CD4-positive, CD25-positive, alpha-beta regulatory T cell (primary cell): ENCODE measurements at regions not wholly inside any gene's neighbourhood (a gene's known extent, or its start where the extent isn't known, plus 50 kb on each side); places are given as distances from the start of the nearest gene placed in this dataset.

Source experiments
- ATAC-seq, 2 donors: fragments of 150-1000 bp; cut with Tn5 transposase; one replicate each; pipeline ENCODE4 v1.10.0; 2021; ENCODE audit warnings: low read depth in 2 of 2, moderate number of reproducible peaks in 2 of 2, moderate library complexity in 1 of 2
- DNase-seq, 3 donors: peaks; one replicate each; pipeline versions ENCODE4 v3.0.0 to v3.0.0-alpha.2; 2012 to 2022; ENCODE audit warnings: mixed read lengths in 1 of 3
- H3K27ac ChIP-seq: one replicate; pipeline ENCODE4 v1.7.0; 2013; ENCODE audit warnings: mild to moderate bottlenecking, low read length; ENCODE audit not compliant: insufficient read depth, poor library complexity, severe bottlenecking
- H3K27me3 ChIP-seq: one replicate; pipeline ENCODE4 v1.7.0; 2013; ENCODE audit warnings: low read length; ENCODE audit not compliant: control insufficient read depth, insufficient read depth
- H3K36me3 ChIP-seq: one replicate; pipeline ENCODE4 v1.7.0; 2013; ENCODE audit warnings: mild to moderate bottlenecking, low read length, moderate library complexity; ENCODE audit not compliant: control insufficient read depth, insufficient read depth
- H3K4me1 ChIP-seq: 2 replicates; pipeline ENCODE4 v1.7.0; 2013; ENCODE audit warnings: mild to moderate bottlenecking, low read length; ENCODE audit not compliant: insufficient read depth, control insufficient read depth, poor library complexity, severe bottlenecking
- H3K4me3 ChIP-seq: one replicate; pipeline ENCODE4 v1.7.0; 2013; ENCODE audit warnings: low read depth, mild to moderate bottlenecking, low read length, moderate library complexity
- H3K9me3 ChIP-seq, 2 experiments: 1 replicate in 1 of 2; 2 replicates in 1 of 2; pipeline ENCODE4 v1.7.0; 2013; ENCODE audit warnings: low read length in 2 of 2, mild to moderate bottlenecking in 1 of 2, moderate library complexity in 1 of 2; ENCODE audit not compliant: control insufficient read depth in 2 of 2
- H3K27ac Mint-ChIP-seq, 3 donors: one replicate each; pipeline ENCODE4 v1.8.0; 2020 to 2022; ENCODE audit warnings: mild to moderate bottlenecking in 3 of 3, mixed read lengths in 3 of 3, moderate library complexity in 2 of 3
- H3K27me3 Mint-ChIP-seq: one replicate; pipeline ENCODE4 v1.8.0; 2022; ENCODE audit warnings: mild to moderate bottlenecking, mixed read lengths
- H3K36me3 Mint-ChIP-seq: one replicate; pipeline ENCODE4 v1.8.0; 2020; ENCODE audit warnings: mixed read lengths
- H3K4me1 Mint-ChIP-seq, 4 donors: one replicate each; pipeline ENCODE4 v1.8.0; 2020 to 2022; ENCODE audit warnings: mixed read lengths in 4 of 4, mild to moderate bottlenecking in 1 of 4
- H3K4me3 Mint-ChIP-seq, 4 donors: one replicate each; pipeline ENCODE4 v1.8.0; 2020 to 2022; ENCODE audit warnings: mild to moderate bottlenecking in 4 of 4, mixed read lengths in 4 of 4, moderate library complexity in 3 of 4
- H3K9me3 Mint-ChIP-seq, 7 donors: one replicate each; pipeline ENCODE4 v1.8.0; 2020 to 2022; ENCODE audit warnings: mixed read lengths in 7 of 7, mild to moderate bottlenecking in 3 of 7, moderate library complexity in 2 of 7

DNA sequence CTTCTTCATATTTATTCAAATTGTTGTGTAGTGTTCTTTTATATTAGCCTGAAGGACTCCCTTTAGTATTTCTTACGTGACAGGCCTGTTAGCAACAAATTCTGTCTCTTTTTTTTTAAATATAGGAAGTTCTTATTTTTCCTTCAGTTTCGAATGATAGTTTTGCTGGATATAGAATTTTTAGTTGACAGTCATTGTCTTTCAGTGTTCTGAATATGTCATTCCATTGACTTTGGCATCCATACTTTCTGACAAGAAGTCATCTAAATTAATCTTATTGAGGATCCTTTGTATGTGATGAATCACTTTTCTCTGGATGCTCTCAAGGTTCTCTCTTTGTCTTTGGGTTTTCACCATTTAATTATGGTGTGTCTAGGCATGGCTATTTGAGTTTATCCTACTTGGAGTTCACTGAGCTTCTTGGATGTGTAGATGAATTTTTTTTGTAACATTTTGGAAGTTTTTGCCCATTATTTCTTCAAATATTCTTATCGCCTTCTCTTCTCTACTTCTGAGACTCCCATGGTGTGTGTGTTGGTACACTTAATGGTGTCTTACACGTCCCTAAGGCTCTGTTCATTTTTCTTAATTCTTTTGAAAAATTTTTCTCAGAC lies 82.5 kb upstream of the GTSF1L start:
- Histone ChIP-seq H3K36me3 (no peaks in the 10 kb centered on the region), H3K27me3 (no peaks in the 10 kb centered on the region), H3K4me1 (no peaks in the 10 kb centered on the region), H3K27ac (no peak overlapping the region), H3K9me3 (peaks cover 22% of the 10 kb centered on the region in 2 experiments), H3K4me3 (no peak overlapping the region)
- H3K9me3 Mint-ChIP-seq, result peaks cover 0 to 39% (median 17%) of the 10 kb centered on the region in 7 donors
- no peak for DNase-seq
- H3K36me3 Mint-ChIP-seq, result no peaks in the 10 kb centered on the region
- no peaks in the 10 kb centered on the region for H3K4me1 Mint-ChIP-seq
- H3K4me3 Mint-ChIP-seq, result no peak overlapping the region
- ATAC-seq, result no peak
- H3K27ac Mint-ChIP-seq, result no peak overlapping the region
- no peaks in the 10 kb centered on the region for H3K27me3 Mint-ChIP-seq

DNA sequence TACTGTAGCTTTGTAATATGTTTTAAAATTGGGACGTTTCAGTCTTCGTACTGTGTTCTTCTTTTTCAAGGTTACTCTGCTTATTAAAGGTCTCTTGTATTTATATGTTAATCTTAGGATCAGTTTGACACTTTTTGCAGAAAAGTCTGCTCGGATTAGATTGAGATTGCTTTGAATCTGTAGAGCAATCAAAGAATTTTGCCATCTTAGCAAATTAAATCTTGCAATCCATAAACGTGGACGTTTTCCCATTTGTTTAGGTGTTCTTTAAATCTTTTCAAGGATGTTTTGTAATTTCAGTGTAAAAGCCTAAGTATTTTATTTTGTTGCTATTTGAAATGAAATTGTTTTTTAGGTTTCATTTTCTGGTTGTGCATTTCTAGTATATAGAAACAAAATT lies 78.0 kb upstream of the GTSF1L start:
- Histone ChIP-seq H3K4me3 (no peak overlapping the region), H3K36me3 (no peaks in the 10 kb centered on the region), H3K27ac (no peak overlapping the region), H3K27me3 (no peaks in the 10 kb centered on the region), H3K9me3 (peaks cover 11 to 12% of the 10 kb centered on the region in 2 experiments), H3K4me1 (no peaks in the 10 kb centered on the region)
- H3K36me3 Mint-ChIP-seq, result no peaks in the 10 kb centered on the region
- DNase-seq, result no peak
- peaks cover 0 to 9% (median 5%) of the 10 kb centered on the region in 4 donors for H3K4me1 Mint-ChIP-seq
- no peaks in the 10 kb centered on the region for H3K27me3 Mint-ChIP-seq
- H3K27ac Mint-ChIP-seq, result no peak overlapping the region
- no peak for ATAC-seq
- H3K9me3 Mint-ChIP-seq, result peaks cover 6 to 30% (median 9%) of the 10 kb centered on the region in 7 donors
- no peak overlapping the region for H3K4me3 Mint-ChIP-seq

DNA sequence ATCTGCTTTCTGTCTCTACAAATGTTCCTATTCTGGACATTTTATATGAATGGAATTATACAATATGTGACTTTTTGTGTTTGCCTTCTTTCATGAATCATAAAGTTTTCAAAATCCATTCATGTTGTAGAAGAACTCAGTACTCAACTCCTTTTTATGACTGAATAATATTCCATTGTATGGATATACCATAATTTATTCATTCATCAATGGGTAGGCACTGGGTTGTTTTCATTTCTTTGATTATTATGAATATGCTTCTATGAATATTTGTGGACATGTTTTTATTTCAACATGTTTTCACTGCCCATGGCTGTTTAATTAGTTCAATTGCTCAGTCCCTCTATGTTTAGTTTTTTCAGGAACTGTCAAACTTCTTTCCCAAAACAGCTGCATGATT lies 76.5 kb upstream of the GTSF1L start:
- H3K36me3 Mint-ChIP-seq, result no peaks in the 10 kb centered on the region
- no peak overlapping the region for H3K27ac ChIP-seq
- no peaks in the 10 kb centered on the region for H3K27me3 ChIP-seq
- no peak for ATAC-seq
- no peaks in the 10 kb centered on the region for H3K27me3 Mint-ChIP-seq
- no peak overlapping the region for H3K4me3 ChIP-seq
- H3K9me3 Mint-ChIP-seq, result peaks cover 3 to 19% (median 8%) of the 10 kb centered on the region in 7 donors
- H3K36me3 ChIP-seq, result no peaks in the 10 kb centered on the region
- no peak for DNase-seq
- H3K27ac Mint-ChIP-seq, result no peak overlapping the region
- peaks cover 0 to 2% of the 10 kb centered on the region in 2 experiments for H3K9me3 ChIP-seq
- no peak overlapping the region for H3K4me3 Mint-ChIP-seq
- peaks cover 7 to 18% (median 14%) of the 10 kb centered on the region in 4 donors for H3K4me1 Mint-ChIP-seq
- no peaks in the 10 kb centered on the region for H3K4me1 ChIP-seq

DNA sequence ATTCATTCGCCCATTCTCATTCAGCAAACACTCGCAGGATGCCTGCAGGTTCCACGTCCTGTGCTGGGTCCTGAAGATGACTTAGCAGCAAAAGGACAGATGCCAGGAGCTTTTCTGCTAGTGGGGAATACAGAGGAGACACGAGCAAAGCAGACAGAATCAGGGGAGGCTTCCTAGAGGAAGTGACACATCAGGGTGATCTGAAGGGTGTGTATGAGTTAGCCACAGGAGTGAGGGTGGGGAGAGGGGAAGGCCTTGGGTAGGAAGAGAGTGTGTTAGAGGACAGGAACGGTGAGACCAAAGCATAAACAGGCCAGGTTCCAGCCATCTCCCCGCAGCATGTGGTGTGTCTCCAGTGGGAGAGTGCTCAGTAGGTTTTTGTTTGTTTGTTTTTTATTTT lies 73.4 kb upstream of the GTSF1L start:
- H3K27ac ChIP-seq, result no peak overlapping the region
- peak overlapping the region in 2 of 3 donors; percentile 23 to 27 for H3K27ac Mint-ChIP-seq
- no peaks in the 10 kb centered on the region for H3K36me3 Mint-ChIP-seq
- ATAC-seq (no peak), DNase-seq (peak in 1 of 3 donors; percentile 45)
- peaks cover 7 to 18% (median 14%) of the 10 kb centered on the region in 4 donors for H3K4me1 Mint-ChIP-seq
- no peaks in the 10 kb centered on the region for H3K27me3 Mint-ChIP-seq
- H3K4me1 ChIP-seq, result no peaks in the 10 kb centered on the region
- no peak overlapping the region for H3K4me3 Mint-ChIP-seq
- H3K9me3 Mint-ChIP-seq, result peaks cover 0 to 15% (median 5%) of the 10 kb centered on the region in 7 donors
- H3K36me3 ChIP-seq, result no peaks in the 10 kb centered on the region
- no peak overlapping the region for H3K4me3 ChIP-seq
- no peaks in the 10 kb centered on the region for H3K27me3 ChIP-seq
- H3K9me3 ChIP-seq, result peaks cover 0 to 2% of the 10 kb centered on the region in 2 experiments

DNA sequence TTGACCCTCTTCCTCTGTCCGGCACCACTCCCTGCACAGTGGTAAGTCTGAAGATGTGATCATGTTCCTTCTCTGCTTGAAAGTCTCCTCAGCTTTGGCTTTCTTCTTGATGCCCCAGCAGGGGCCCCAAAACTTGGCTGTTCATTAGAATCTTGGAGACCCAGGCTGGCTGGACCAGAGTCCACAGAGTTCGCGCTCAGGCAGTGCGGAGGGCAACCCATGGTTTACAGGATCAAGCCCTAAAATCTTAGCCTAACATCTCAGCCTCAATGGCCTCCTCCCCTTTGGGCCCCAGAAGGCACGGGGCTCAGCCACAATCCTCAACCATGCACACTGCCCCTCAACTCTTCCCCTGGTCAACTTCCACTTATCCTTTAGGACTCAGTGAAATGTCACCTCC lies 72.9 kb upstream of the GTSF1L start:
- peaks cover 0 to 2% of the 10 kb centered on the region in 2 experiments for H3K9me3 ChIP-seq
- no peaks in the 10 kb centered on the region for H3K36me3 ChIP-seq
- Mint-ChIP-seq H3K27ac (peak overlapping the region in 2 of 3 donors; percentile 23 to 27), H3K4me3 (no peak overlapping the region), H3K36me3 (no peaks in the 10 kb centered on the region), H3K4me1 (peaks cover 7 to 18% (median 14%) of the 10 kb centered on the region in 4 donors), H3K27me3 (no peaks in the 10 kb centered on the region), H3K9me3 (peaks cover 0 to 13% (median 5%) of the 10 kb centered on the region in 7 donors)
- DNase-seq (no peak), ATAC-seq (no peak)
- H3K27me3 ChIP-seq, result no peaks in the 10 kb centered on the region
- no peak overlapping the region for H3K4me3 ChIP-seq
- H3K4me1 ChIP-seq, result no peaks in the 10 kb centered on the region
- H3K27ac ChIP-seq, result no peak overlapping the region

DNA sequence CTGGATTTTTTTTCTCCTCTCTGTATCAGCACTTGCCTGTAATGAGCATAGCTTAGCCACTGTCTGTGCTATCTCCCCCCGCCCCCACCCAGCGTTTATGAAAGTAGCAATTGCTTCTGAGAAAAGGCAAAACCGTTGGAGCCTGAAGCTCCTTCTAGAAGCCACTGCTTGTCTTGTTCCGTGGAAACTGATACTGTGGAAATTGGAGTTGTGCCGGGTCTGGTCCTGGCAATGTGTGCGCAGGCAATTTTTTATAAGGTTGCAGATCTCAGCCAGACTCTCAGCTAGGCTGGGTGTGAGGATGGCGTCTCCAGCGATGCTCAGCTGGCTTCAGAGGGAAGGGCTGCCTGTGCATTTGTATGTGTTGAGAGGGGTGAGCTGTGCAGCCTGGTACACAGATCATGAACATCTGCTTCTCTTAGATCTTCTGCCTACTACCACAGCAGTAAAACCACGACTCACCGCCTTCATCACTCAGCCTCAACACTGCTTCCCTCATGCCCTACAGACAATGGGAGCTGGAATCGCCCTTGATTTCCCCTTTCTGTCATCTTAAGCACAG lies 72.4 kb upstream of the GTSF1L start:
- Histone ChIP-seq H3K27me3 (no peaks in the 10 kb centered on the region), H3K27ac (no peak overlapping the region), H3K4me3 (no peak overlapping the region), H3K36me3 (no peaks in the 10 kb centered on the region), H3K9me3 (peaks cover 0 to 2% of the 10 kb centered on the region in 2 experiments), H3K4me1 (no peaks in the 10 kb centered on the region)
- Mint-ChIP-seq H3K4me3 (no peak overlapping the region), H3K4me1 (peaks cover 7 to 18% (median 14%) of the 10 kb centered on the region in 4 donors), H3K9me3 (peaks cover 0 to 9% (median 4%) of the 10 kb centered on the region in 7 donors), H3K27me3 (no peaks in the 10 kb centered on the region), H3K36me3 (no peaks in the 10 kb centered on the region), H3K27ac (peak overlapping the region in 1 of 3 donors; percentile 27)
- peak in 1 of 3 donors; percentile 69 for DNase-seq
- ATAC-seq, result no peak

DNA sequence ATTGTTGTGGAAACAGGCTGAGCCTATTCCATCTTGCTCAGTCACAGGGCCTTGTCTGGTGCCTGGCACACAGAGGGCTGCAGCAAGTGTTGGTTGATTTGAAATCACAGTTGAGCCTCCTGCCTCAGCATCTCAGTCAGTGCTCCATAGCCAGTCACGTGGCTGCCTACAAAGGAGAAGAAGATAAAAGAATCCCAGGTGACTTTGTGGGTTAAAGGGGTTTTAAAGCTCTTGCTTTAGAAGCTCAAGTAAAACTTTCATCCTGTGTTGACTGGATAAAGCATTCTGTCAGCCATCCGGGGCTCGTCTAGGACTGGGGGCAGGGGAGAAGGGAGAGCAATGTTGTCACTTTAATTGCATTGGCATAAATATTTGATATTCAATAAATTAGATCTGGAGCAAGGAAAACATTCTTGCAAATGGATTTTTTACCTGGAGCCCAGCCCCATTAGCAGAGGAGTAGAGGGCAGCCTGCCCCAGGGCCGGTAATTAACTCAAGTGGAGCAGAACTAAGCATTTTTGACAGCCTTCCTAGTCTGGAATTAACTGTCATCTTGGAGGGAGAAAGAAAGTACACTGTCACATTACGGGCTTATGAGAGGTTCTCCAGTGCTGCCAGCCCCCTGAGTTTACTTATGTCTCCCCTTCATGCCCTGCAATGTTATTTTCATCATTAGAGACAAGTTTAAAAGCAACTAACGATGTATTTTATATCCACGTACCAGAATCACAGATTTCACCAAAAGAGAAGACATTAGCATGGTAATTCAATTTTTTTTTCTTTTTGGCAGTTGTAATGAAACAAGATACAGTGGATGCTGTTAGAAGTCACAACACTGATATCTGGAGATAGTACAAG lies 71.7 kb upstream of the GTSF1L start:
- H3K4me3 Mint-ChIP-seq, result no peak overlapping the region
- H3K27ac Mint-ChIP-seq, result no peak overlapping the region
- no peak overlapping the region for H3K27ac ChIP-seq
- no peaks in the 10 kb centered on the region for H3K4me1 ChIP-seq
- peaks cover 0 to 6% (median 1%) of the 10 kb centered on the region in 7 donors for H3K9me3 Mint-ChIP-seq
- H3K36me3 Mint-ChIP-seq, result no peaks in the 10 kb centered on the region
- H3K4me1 Mint-ChIP-seq, result peaks cover 7 to 17% (median 14%) of the 10 kb centered on the region in 4 donors
- peaks cover 0 to 2% of the 10 kb centered on the region in 2 experiments for H3K9me3 ChIP-seq
- ATAC-seq (no peak), DNase-seq (peak in 1 of 3 donors; percentile 19)
- no peaks in the 10 kb centered on the region for H3K27me3 Mint-ChIP-seq
- no peaks in the 10 kb centered on the region for H3K36me3 ChIP-seq
- no peaks in the 10 kb centered on the region for H3K27me3 ChIP-seq
- H3K4me3 ChIP-seq, result no peak overlapping the region
